HL-60 (cell line): ENCODE measurements at regions not wholly inside any gene's neighbourhood (a gene's known extent, or its start where the extent isn't known, plus 50 kb on each side); places are given as distances from the start of the nearest gene placed in this dataset.

ENCODE experiments used
- CTCF ChIP-seq: IDR thresholded peaks from one replicate; pipeline ENCODE4 v1.5.1; 2011; ENCODE audit warnings: low read length, control low read depth, inconsistent platforms; ENCODE audit not compliant: insufficient read depth
- POLR2AphosphoS5 ChIP-seq: IDR thresholded peaks from 2 replicates; pipeline ENCODE4 v1.6.1; 2012; ENCODE audit warnings: low read depth
- TF ChIP-seq, protein P1 (sequence below): IDR thresholded peaks from 2 replicates; pipeline ENCODE4 v1.6.1; 2012; ENCODE audit warnings: low read depth; ENCODE audit not compliant: insufficient replicate concordance

DNA sequence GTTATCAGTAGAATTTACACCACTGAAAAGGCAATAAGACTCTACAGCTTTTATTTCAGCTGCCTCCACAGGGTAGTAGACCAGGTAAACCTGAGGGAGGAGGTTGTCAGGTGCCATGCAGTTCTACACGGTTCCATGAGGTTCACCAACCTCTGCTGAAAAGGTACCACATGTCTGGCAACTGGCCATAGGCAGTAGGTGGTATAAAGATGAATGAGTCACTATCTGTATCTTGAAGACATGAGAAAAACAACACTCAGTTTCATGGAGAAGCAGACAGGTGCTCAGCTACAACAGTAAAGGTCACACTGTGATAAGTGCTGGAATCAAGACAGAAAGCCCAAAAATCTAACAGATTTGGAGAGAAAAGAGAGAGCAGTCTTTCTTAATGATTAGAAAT is 145.4 kb downstream of the PTGER3 start:
- TF ChIP-seq POLR2AphosphoS5 (no peak), CTCF (no peak)
- TF ChIP-seq, protein P1, sequence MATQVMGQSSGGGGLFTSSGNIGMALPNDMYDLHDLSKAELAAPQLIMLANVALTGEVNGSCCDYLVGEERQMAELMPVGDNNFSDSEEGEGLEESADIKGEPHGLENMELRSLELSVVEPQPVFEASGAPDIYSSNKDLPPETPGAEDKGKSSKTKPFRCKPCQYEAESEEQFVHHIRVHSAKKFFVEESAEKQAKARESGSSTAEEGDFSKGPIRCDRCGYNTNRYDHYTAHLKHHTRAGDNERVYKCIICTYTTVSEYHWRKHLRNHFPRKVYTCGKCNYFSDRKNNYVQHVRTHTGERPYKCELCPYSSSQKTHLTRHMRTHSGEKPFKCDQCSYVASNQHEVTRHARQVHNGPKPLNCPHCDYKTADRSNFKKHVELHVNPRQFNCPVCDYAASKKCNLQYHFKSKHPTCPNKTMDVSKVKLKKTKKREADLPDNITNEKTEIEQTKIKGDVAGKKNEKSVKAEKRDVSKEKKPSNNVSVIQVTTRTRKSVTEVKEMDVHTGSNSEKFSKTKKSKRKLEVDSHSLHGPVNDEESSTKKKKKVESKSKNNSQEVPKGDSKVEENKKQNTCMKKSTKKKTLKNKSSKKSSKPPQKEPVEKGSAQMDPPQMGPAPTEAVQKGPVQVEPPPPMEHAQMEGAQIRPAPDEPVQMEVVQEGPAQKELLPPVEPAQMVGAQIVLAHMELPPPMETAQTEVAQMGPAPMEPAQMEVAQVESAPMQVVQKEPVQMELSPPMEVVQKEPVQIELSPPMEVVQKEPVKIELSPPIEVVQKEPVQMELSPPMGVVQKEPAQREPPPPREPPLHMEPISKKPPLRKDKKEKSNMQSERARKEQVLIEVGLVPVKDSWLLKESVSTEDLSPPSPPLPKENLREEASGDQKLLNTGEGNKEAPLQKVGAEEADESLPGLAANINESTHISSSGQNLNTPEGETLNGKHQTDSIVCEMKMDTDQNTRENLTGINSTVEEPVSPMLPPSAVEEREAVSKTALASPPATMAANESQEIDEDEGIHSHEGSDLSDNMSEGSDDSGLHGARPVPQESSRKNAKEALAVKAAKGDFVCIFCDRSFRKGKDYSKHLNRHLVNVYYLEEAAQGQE = no peak
